ENCODE measurements at regions not wholly inside any gene's neighbourhood (a gene's known extent, or its start where the extent isn't known, plus 50 kb on each side); places are given as distances from the start of the nearest gene placed in this dataset.

DNA sequence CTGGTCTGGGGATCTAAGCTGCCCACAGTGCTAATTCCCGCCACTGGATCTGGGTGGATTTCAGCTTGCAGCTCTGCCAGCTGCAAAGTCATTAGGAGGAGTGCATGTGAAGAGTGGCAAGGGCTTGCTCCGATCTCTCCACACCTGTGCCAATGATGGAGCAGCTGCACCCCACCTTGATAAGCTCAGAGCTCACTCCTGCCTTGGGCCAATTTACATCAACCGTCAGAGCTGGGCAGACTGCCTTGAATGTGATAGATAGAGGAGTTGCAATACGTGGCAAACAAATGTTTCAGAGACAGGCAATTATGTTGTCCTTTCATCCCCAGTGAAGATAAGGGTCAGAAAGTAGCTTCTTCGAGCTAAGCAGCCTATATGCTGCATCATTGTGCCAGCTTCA lies 379.9 kb downstream of the SH2D4B start:
- TF ChIP-seq, protein P1, sequence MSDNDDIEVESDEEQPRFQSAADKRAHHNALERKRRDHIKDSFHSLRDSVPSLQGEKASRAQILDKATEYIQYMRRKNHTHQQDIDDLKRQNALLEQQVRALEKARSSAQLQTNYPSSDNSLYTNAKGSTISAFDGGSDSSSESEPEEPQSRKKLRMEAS (IDR thresholded peaks at IDR 0.05; ENCODE audit: low read depth, low read length): no peak
- TF ChIP-seq, protein P2, sequence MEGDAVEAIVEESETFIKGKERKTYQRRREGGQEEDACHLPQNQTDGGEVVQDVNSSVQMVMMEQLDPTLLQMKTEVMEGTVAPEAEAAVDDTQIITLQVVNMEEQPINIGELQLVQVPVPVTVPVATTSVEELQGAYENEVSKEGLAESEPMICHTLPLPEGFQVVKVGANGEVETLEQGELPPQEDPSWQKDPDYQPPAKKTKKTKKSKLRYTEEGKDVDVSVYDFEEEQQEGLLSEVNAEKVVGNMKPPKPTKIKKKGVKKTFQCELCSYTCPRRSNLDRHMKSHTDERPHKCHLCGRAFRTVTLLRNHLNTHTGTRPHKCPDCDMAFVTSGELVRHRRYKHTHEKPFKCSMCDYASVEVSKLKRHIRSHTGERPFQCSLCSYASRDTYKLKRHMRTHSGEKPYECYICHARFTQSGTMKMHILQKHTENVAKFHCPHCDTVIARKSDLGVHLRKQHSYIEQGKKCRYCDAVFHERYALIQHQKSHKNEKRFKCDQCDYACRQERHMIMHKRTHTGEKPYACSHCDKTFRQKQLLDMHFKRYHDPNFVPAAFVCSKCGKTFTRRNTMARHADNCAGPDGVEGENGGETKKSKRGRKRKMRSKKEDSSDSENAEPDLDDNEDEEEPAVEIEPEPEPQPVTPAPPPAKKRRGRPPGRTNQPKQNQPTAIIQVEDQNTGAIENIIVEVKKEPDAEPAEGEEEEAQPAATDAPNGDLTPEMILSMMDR (IDR thresholded peaks at IDR 0.05; ENCODE audit: low read depth, low read length): no peak
- no peak for TF ChIP-seq POLR2A (IDR thresholded peaks at IDR 0.05; ENCODE audit: extremely low read depth, insufficient read length)
- TF ChIP-seq MYC (IDR thresholded peaks at IDR 0.05; ENCODE audit: low read depth, low read length): no peak
- H3K4me3 ChIP-seq (ENCODE audit: low read depth, low read length): no peak overlapping the region
- DNase-seq (ENCODE audit: low read depth): no peak

DNA sequence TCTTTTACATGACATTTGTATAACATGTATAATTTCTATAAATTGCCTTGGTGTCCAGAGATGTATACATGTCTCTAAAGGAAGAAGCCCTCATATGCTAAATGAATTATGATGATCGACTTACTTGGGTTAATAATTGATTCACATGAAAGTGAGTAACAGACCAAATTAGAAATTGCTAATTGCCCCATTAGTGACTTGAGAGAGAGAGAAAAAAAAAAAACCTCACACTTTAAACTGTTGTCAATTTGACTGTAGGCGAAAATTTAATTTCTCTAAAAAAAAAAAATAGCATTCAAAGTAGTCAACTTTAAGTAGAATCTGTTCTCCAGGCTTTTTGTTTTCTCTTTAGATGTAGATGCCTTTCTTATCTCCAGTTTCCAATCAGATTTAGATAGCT lies 383.3 kb downstream of the SH2D4B start:
- H3K4me3 ChIP-seq (ENCODE audit: low read depth, low read length): no peak overlapping the region
- DNase-seq (ENCODE audit: low read depth): no peak
- TF ChIP-seq, protein P1 (IDR thresholded peaks at IDR 0.05; ENCODE audit: low read depth, low read length): no peak
- TF ChIP-seq MYC (IDR thresholded peaks at IDR 0.05; ENCODE audit: low read depth, low read length): no peak
- no peak for TF ChIP-seq POLR2A (IDR thresholded peaks at IDR 0.05; ENCODE audit: extremely low read depth, insufficient read length)
- TF ChIP-seq, protein P2 (IDR thresholded peaks at IDR 0.05; ENCODE audit: low read depth, low read length): no peak

DNA sequence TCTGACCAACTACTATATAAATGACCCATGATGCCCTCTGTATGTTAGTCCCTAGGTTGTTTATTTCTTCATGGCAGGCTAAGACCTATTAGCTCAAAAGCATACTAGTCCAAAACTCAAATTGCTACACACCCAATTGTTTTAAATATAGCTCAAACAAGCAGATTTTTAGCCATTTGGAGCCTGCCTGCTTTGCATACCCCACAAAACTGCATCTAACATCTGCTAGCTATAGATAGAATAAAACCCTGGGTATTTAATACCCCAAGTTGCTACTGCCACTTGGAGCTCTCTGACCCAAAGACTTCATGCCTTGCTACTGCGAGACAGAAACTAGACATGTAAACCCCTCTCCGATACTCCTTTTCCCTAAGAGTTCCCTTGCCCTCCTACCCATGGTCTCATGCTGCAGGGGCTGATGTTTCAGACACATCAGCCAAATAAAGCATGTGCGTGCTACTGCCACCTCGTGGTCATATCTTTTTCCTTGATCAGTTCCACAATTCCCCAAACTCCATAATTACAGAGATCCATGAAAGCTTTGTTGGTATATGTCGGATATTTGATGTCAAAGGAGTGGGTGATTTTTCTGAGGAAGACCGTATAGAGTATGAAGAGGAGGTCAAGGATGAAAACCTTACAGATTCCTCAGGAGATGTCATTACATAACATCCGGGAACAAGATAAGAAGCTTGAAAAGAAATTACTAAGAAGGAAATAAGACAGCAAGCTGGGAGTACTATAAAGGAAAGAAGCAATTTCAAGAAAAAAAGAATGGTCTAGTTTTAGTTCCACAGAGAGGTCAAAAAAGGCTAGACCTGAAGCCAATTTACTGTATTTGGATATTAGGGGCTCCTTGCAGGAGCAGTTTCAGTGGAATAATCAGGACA lies 386.6 kb downstream of the SH2D4B start:
- H3K4me3 ChIP-seq (ENCODE audit: low read depth, low read length): no peak overlapping the region
- peak; percentile 52 for DNase-seq (ENCODE audit: low read depth)
- TF ChIP-seq, protein P1 (IDR thresholded peaks at IDR 0.05; ENCODE audit: low read depth, low read length): peak; percentile 96
- TF ChIP-seq, protein P2 (IDR thresholded peaks at IDR 0.05; ENCODE audit: low read depth, low read length): peak; percentile 50
- TF ChIP-seq MYC (IDR thresholded peaks at IDR 0.05; ENCODE audit: low read depth, low read length) (no peak), POLR2A (IDR thresholded peaks at IDR 0.05; ENCODE audit: extremely low read depth, insufficient read length) (no peak)

DNA sequence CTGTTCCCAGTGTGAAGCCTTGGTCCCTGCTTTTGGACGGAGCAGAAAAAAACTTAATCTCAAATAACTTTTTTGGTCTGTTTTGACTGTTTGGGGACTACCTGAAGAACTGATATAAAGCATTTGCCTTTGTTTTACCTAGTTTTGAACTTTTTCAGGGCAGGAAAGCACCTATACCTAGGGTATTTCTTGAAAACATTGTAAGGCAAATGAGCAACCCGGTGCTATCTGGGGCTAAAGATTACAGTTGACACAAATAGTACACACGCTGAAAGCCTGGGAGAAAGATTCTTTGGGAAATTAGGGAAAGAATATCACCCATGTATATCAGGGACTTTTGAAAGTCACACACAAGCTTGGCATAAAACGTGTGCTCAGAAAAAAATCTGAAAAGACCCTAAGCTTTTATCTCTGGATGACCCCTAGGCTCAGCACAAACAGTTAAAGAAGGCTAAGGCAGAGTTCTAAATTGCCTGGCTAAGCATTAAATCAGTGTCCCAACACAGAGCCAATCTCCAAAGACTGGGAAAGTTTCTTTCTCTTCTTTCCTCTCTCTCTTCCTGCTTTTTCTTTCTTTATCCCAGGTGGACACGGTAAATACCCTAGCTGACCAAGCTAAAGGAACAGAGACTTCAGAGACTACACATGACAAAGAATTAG lies 389.8 kb downstream of the SH2D4B start:
- H3K4me3 ChIP-seq (ENCODE audit: low read depth, low read length): no peak overlapping the region
- DNase-seq (ENCODE audit: low read depth): no peak
- TF ChIP-seq, protein P2 (IDR thresholded peaks at IDR 0.05; ENCODE audit: low read depth, low read length): no peak
- TF ChIP-seq, protein P1 (IDR thresholded peaks at IDR 0.05; ENCODE audit: low read depth, low read length): no peak
- TF ChIP-seq MYC (IDR thresholded peaks at IDR 0.05; ENCODE audit: low read depth, low read length): no peak
- TF ChIP-seq POLR2A (IDR thresholded peaks at IDR 0.05; ENCODE audit: extremely low read depth, insufficient read length): no peak

DNA sequence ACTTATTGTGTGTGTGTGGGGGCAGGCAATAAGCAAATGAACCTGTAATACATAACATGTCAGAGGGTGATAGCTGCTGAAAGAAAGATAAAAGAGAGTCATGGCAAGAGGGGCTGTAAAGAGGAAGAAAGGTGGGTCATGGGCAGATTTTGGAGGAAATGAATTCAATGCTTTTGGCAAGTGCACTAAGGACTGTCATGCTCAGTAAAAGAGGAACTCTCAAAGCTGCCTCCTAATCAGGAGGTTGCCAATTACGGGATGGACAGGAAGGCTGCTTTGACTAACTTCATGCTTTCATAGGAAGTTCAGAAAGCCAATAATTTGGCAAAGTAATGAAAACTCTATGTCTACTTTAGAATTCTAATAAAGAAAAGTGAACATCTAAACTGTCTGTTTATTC lies 401.2 kb downstream of the SH2D4B start:
- no peak overlapping the region for H3K4me3 ChIP-seq (ENCODE audit: low read depth, low read length)
- DNase-seq (ENCODE audit: low read depth): peak; percentile 12
- TF ChIP-seq POLR2A (IDR thresholded peaks at IDR 0.05; ENCODE audit: extremely low read depth, insufficient read length) (no peak), MYC (IDR thresholded peaks at IDR 0.05; ENCODE audit: low read depth, low read length) (no peak)
- TF ChIP-seq, protein P2 (IDR thresholded peaks at IDR 0.05; ENCODE audit: low read depth, low read length): no peak
- TF ChIP-seq, protein P1 (IDR thresholded peaks at IDR 0.05; ENCODE audit: low read depth, low read length): no peak
